GM18951 (cell line): ENCODE measurements at regions not wholly inside any gene's neighbourhood (a gene's known extent, or its start where the extent isn't known, plus 50 kb on each side); places are given as distances from the start of the nearest gene placed in this dataset.

ENCODE experiments used
- POLR2A ChIP-seq: IDR thresholded peaks from 4 replicates; pipeline ENCODE4 v1.6.1; 2011; ENCODE audit warnings: mild to moderate bottlenecking; ENCODE audit not compliant: insufficient read length, insufficient read depth; ENCODE audit errors: extremely low read depth
- in situ Hi-C: fragments of 300-500 bp; cut with MboI; formaldehyde crosslinking; loops from one replicate; pipeline ENCODE4 v1.12.0; 2022; ENCODE audit warnings: low sequenced_read_pairs, mixed read lengths, inconsistent platforms; ENCODE audit not compliant: unreplicated experiment

- in situ Hi-C loops, result no loop called here
- TF ChIP-seq POLR2A, result no peak
These were observed 132.3 kb downstream of the CSNK2A3 start for GRCh38 chr11:11220786-11221185.

- in situ Hi-C loops, result no loop called here
- TF ChIP-seq POLR2A, result no peak
These were observed 134.4 kb downstream of the CSNK2A3 start for GRCh38 chr11:11218629-11218986.

GRCh38 chr11:11217929-11218628 is 135.0 kb downstream of the CSNK2A3 start:
- in situ Hi-C loops, result no loop called here
- TF ChIP-seq POLR2A, result no peak

- in situ Hi-C loops, result no loop called here
- no peak for TF ChIP-seq POLR2A
These were observed 135.6 kb downstream of the CSNK2A3 start for GRCh38 chr11:11217289-11217928.

GRCh38 chr11:11215944-11216343 is 137.1 kb downstream of the CSNK2A3 start:
- no peak for TF ChIP-seq POLR2A
- in situ Hi-C loops, result no loop called here

GRCh38 chr11:11215058-11215815 is 137.8 kb downstream of the CSNK2A3 start:
- in situ Hi-C loops, result no loop called here
- TF ChIP-seq POLR2A, result no peak

GRCh38 chr11:11213117-11213516 is 139.9 kb downstream of the CSNK2A3 start:
- in situ Hi-C loops, result no loop called here
- no peak for TF ChIP-seq POLR2A

GRCh38 chr11:11211888-11212287 is 141.2 kb downstream of the CSNK2A3 start:
- TF ChIP-seq POLR2A, result no peak
- in situ Hi-C loops, result no loop called here

- in situ Hi-C loops, result no loop called here
- no peak for TF ChIP-seq POLR2A
These were observed 141.9 kb downstream of the CSNK2A3 start for GRCh38 chr11:11211186-11211585.

GRCh38 chr11:11210446-11210845 is 142.6 kb downstream of the CSNK2A3 start:
- TF ChIP-seq POLR2A, result no peak
- in situ Hi-C loops, result no loop called here

- no peak for TF ChIP-seq POLR2A
- in situ Hi-C loops, result no loop called here
These were observed 143.1 kb downstream of the CSNK2A3 start for GRCh38 chr11:11209967-11210366.

- in situ Hi-C loops, result no loop called here
- TF ChIP-seq POLR2A, result no peak
These were observed 144.1 kb downstream of the CSNK2A3 start for GRCh38 chr11:11208994-11209393.

- in situ Hi-C loops, result no loop called here
- no peak for TF ChIP-seq POLR2A
These were observed 145.6 kb downstream of the CSNK2A3 start for GRCh38 chr11:11207428-11207827.

- TF ChIP-seq POLR2A, result no peak
- in situ Hi-C loops, result no loop called here
These were observed 146.6 kb downstream of the CSNK2A3 start for GRCh38 chr11:11206484-11206883.
